SK-N-SH (cell line): ENCODE measurements at regions not wholly inside any gene's neighbourhood (a gene's known extent, or its start where the extent isn't known, plus 50 kb on each side); places are given as distances from the start of the nearest gene placed in this dataset.

Experiments used
- CTCF ChIA-PET: fragments of 300-600, 350-600 bp; formaldehyde crosslinking; extraction: SDS; loops from one replicate; lab custom pipeline; 2021; lab: Yijun Ruan, JAX
- POLR2A ChIA-PET: fragments of 350-600 bp; sonication (Branson Sonifier 250); formaldehyde crosslinking; extraction: SDS; loops from one replicate; lab custom pipeline; 2020; ENCODE audit warnings: antibody characterized with exemption, inconsistent platforms; lab: Yijun Ruan, JAX
- DNase-seq: peaks from one replicate; pipeline ENCODE4 v3.0.0; 2012
- H2AFZ ChIP-seq: fragments of 200-600 bp; sonication (generic); 2 replicates; pipeline ENCODE4 v1.8.1; 2016; ENCODE audit warnings: antibody characterized with exemption, mild to moderate bottlenecking, low read depth
- H3F3A ChIP-seq: fragments of 200-600 bp; sonication (generic); replicated peaks from 2 replicates; pipeline ENCODE3; 2016; ENCODE audit warnings: antibody characterized with exemption, mild to moderate bottlenecking; ENCODE audit not compliant: insufficient read depth
- H3K27ac ChIP-seq, 2 experiments: fragments of 200-500 bp in 1 of 2; fragments of 200-600 bp in 1 of 2; sonication (Bioruptor generic) in 1 of 2; sonication (generic), shearing (Covaris generic) in 1 of 2; 2 replicates each; pipeline versions ENCODE4 v1.5.1 to v1.6.1; 2014 to 2016; ENCODE audit warnings: low read depth in 2 of 2, inconsistent platforms in 1 of 2, low read length in 1 of 2, mild to moderate bottlenecking in 1 of 2, mixed read lengths in 1 of 2
- H3K27me3 ChIP-seq: fragments of 200-600 bp; sonication (generic), shearing (Covaris generic); 2 replicates; pipeline ENCODE4 v1.6.1; 2016; ENCODE audit warnings: mixed run types; ENCODE audit not compliant: insufficient read depth
- H3K36me3 ChIP-seq, 2 experiments: fragments of 200-500 bp in 1 of 2; fragments of 200-600 bp in 1 of 2; sonication (Bioruptor generic) in 1 of 2; sonication (generic) in 1 of 2; replicated peaks in 1 of 2; 2 replicates each; pipeline versions ENCODE3 to v1.5.1; 2014 to 2016; ENCODE audit warnings: low read length in 1 of 2, mild to moderate bottlenecking in 1 of 2; ENCODE audit not compliant: insufficient read depth in 2 of 2, control insufficient read depth in 1 of 2
- H3K4me1 ChIP-seq, 2 experiments: fragments of 200-500 bp in 1 of 2; fragments of 200-600 bp in 1 of 2; sonication (Bioruptor generic) in 1 of 2; sonication (generic), shearing (Covaris generic) in 1 of 2; 2 replicates each; pipeline versions ENCODE4 v1.5.1 to v1.6.1; 2014 to 2016; ENCODE audit warnings: low read depth in 1 of 2, low read length in 1 of 2, mixed run types in 1 of 2; ENCODE audit not compliant: insufficient read depth in 2 of 2, control insufficient read depth in 1 of 2
- H3K4me2 ChIP-seq: fragments of 200-600 bp; sonication (generic), shearing (Covaris generic); 2 replicates; pipeline ENCODE4 v1.6.1; 2017; ENCODE audit warnings: mixed run types
- H3K4me3 ChIP-seq, 2 experiments: fragments of 200-500 bp in 1 of 2; fragments of 200-600 bp in 1 of 2; sonication (Bioruptor generic) in 1 of 2; sonication (generic), shearing (Covaris generic) in 1 of 2; 2 replicates each; pipeline versions ENCODE4 v1.5.1 to v1.8.1; 2014 to 2016; ENCODE audit warnings: low read depth in 2 of 2, inconsistent platforms in 1 of 2, low read length in 1 of 2, mild to moderate bottlenecking in 1 of 2, mixed read lengths in 1 of 2, moderate library complexity in 1 of 2
- H3K79me2 ChIP-seq: fragments of 200-600 bp; sonication (generic); 2 replicates; pipeline ENCODE4 v1.8.1; 2017; ENCODE audit warnings: mild to moderate bottlenecking; ENCODE audit not compliant: insufficient read depth
- H3K9ac ChIP-seq: fragments of 200-600 bp; sonication (generic); 2 replicates; pipeline ENCODE4 v1.6.1; 2017; ENCODE audit warnings: mixed run types
- H3K9me2 ChIP-seq: fragments of 200-600 bp; sonication (generic); 2 replicates; pipeline ENCODE4 v1.6.1; 2017; ENCODE audit warnings: mixed run types
- H3K9me3 ChIP-seq: fragments of 200-600 bp; sonication (generic); 2 replicates; pipeline ENCODE4 v1.6.1; 2017; ENCODE audit warnings: mixed run types, mild to moderate bottlenecking, moderate library complexity
- H4K20me1 ChIP-seq: fragments of 200-600 bp; sonication (generic); 2 replicates; pipeline ENCODE4 v1.6.1; 2017; ENCODE audit warnings: mild to moderate bottlenecking, mixed run types; ENCODE audit not compliant: insufficient read depth
- CHD2 ChIP-seq: fragments of 150-350 bp; IDR thresholded peaks from 2 replicates; pipeline ENCODE4 v1.6.1; 2018; ENCODE audit warnings: low read length; ENCODE audit not compliant: partially characterized antibody
- ELF1 ChIP-seq: IDR thresholded peaks from 2 replicates; pipeline ENCODE4 v1.4.0; 2012
- EP300 ChIP-seq, 2 experiments: IDR thresholded peaks; 2 replicates each; pipeline versions ENCODE4 v1.4.0 to v1.6.1; 2012; ENCODE audit warnings: borderline replicate concordance in 1 of 2, low read depth in 1 of 2, low read length in 1 of 2
- EZH2phosphoT487 ChIP-seq: fragments of 200-600 bp; sonication (generic); IDR thresholded peaks from 2 replicates; pipeline ENCODE4 v1.6.1; 2017; ENCODE audit warnings: low read depth, mixed run types, mild to moderate bottlenecking, antibody characterized with exemption, moderate library complexity, borderline replicate concordance
- FOSL2 ChIP-seq: IDR thresholded peaks from 2 replicates; pipeline ENCODE4 v1.4.0; 2012; ENCODE audit warnings: low read depth, mild to moderate bottlenecking, moderate library complexity, borderline replicate concordance
- FOXJ3 ChIP-seq: sonication (generic); formaldehyde crosslinking; IDR thresholded peaks from 2 replicates; pipeline ENCODE4 v1.5.1; 2020; ENCODE audit warnings: mild to moderate bottlenecking, missing genetic modification reagents
- FOXM1 ChIP-seq: IDR thresholded peaks from 2 replicates; pipeline ENCODE4 v1.4.0; 2012; ENCODE audit warnings: low read depth, mild to moderate bottlenecking
- GATA2 ChIP-seq: sonication (generic); formaldehyde crosslinking; IDR thresholded peaks from 2 replicates; pipeline ENCODE4 v1.5.0; 2020; ENCODE audit warnings: mild to moderate bottlenecking, missing genetic modification reagents
- MAX ChIP-seq: IDR thresholded peaks from 2 replicates; pipeline ENCODE4 v1.4.0; 2012; ENCODE audit warnings: low read depth
- MEF2A ChIP-seq: IDR thresholded peaks from 2 replicates; pipeline ENCODE4 v1.4.0; 2012; ENCODE audit warnings: low read depth, borderline replicate concordance
- MXI1 ChIP-seq: IDR thresholded peaks from 2 replicates; pipeline ENCODE4 v1.6.1; 2012; ENCODE audit warnings: mild to moderate bottlenecking, low read depth, low read length, improper control_type of control experiment
- NRF1 ChIP-seq: IDR thresholded peaks from 2 replicates; pipeline ENCODE4 v1.6.1; 2012; ENCODE audit warnings: low read depth, mild to moderate bottlenecking, low read length
- POLR2AphosphoS5 ChIP-seq: IDR thresholded peaks from 2 replicates; pipeline ENCODE4 v1.6.1; 2012; ENCODE audit warnings: low read depth, low read length
- RXRA ChIP-seq: IDR thresholded peaks from 2 replicates; pipeline ENCODE4 v1.4.0; 2012; ENCODE audit warnings: low read depth, mild to moderate bottlenecking, borderline replicate concordance
- SIN3A ChIP-seq: IDR thresholded peaks from 2 replicates; pipeline ENCODE4 v1.6.1; 2012; ENCODE audit warnings: low read depth, mild to moderate bottlenecking, low read length, moderate library complexity, borderline replicate concordance
- SMC3 ChIP-seq: IDR thresholded peaks from 2 replicates; pipeline ENCODE4 v1.6.1; 2012; ENCODE audit warnings: low read depth, low read length, improper control_type of control experiment
- TCF12 ChIP-seq: IDR thresholded peaks from 2 replicates; pipeline ENCODE4 v1.4.0; 2012
- YY1 ChIP-seq: IDR thresholded peaks from 2 replicates; pipeline ENCODE4 v1.4.0; 2012; ENCODE audit warnings: low read depth, mild to moderate bottlenecking
- WGBS: methylation state at CpG from one replicate; pipeline ENCODE4 v1.1.6; 2017; ENCODE audit warnings: low lambda C conversion rate; 5-methylcytosine and 5-hydroxymethylcytosine counted together
- TF ChIP-seq, protein P1 (sequence below): IDR thresholded peaks from 2 replicates; pipeline ENCODE4 v1.4.0; 2012; ENCODE audit warnings: low read depth, borderline replicate concordance
- TF ChIP-seq, protein P2 (sequence below): IDR thresholded peaks from 2 replicates; pipeline ENCODE4 v1.6.1; 2012; ENCODE audit warnings: mild to moderate bottlenecking, low read depth, low read length, moderate library complexity

GRCh38 chr6:74731204-74731603 lies 474.6 kb downstream of the COL12A1 start:
- Histone ChIP-seq H3K4me3 (no peak overlapping the region), H4K20me1 (no peaks in the 10 kb centered on the region), H2AFZ (no peak overlapping the region), H3K9me3 (no peaks in the 10 kb centered on the region), H3K9me2 (no peaks in the 10 kb centered on the region), H3K9ac (no peak overlapping the region), H3K27ac (no peak overlapping the region), H3K4me1 (no peaks in the 10 kb centered on the region), H3K4me2 (no peak overlapping the region), H3K79me2 (no peaks in the 10 kb centered on the region), H3K36me3 (no peaks in the 10 kb centered on the region), H3F3A (no peaks in the 10 kb centered on the region), H3K27me3 (no peaks in the 10 kb centered on the region; the same call in 1 of the 2 replicates)
- WGBS: 0% methylated on average over 2 of the region's 2 CpGs
- CTCF ChIA-PET: no interaction called here
- TF ChIP-seq FOXJ3 (CRISPR knock-in tag) (no peak), TCF12 (no peak), YY1 (no peak), FOSL2 (no peak), MEF2A (no peak), EZH2phosphoT487 (no peak), NRF1 (no peak), SMC3 (no peak), POLR2AphosphoS5 (no peak), RXRA (no peak), FOXM1 (no peak)
- TF ChIP-seq, protein P1, sequence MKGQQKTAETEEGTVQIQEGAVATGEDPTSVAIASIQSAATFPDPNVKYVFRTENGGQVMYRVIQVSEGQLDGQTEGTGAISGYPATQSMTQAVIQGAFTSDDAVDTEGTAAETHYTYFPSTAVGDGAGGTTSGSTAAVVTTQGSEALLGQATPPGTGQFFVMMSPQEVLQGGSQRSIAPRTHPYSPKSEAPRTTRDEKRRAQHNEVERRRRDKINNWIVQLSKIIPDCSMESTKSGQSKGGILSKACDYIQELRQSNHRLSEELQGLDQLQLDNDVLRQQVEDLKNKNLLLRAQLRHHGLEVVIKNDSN: no peak
- TF ChIP-seq, protein P2, sequence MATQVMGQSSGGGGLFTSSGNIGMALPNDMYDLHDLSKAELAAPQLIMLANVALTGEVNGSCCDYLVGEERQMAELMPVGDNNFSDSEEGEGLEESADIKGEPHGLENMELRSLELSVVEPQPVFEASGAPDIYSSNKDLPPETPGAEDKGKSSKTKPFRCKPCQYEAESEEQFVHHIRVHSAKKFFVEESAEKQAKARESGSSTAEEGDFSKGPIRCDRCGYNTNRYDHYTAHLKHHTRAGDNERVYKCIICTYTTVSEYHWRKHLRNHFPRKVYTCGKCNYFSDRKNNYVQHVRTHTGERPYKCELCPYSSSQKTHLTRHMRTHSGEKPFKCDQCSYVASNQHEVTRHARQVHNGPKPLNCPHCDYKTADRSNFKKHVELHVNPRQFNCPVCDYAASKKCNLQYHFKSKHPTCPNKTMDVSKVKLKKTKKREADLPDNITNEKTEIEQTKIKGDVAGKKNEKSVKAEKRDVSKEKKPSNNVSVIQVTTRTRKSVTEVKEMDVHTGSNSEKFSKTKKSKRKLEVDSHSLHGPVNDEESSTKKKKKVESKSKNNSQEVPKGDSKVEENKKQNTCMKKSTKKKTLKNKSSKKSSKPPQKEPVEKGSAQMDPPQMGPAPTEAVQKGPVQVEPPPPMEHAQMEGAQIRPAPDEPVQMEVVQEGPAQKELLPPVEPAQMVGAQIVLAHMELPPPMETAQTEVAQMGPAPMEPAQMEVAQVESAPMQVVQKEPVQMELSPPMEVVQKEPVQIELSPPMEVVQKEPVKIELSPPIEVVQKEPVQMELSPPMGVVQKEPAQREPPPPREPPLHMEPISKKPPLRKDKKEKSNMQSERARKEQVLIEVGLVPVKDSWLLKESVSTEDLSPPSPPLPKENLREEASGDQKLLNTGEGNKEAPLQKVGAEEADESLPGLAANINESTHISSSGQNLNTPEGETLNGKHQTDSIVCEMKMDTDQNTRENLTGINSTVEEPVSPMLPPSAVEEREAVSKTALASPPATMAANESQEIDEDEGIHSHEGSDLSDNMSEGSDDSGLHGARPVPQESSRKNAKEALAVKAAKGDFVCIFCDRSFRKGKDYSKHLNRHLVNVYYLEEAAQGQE: no peak
- DNase-seq: no peak
- POLR2A ChIA-PET: no interaction called here

GRCh38 chr6:74720923-74721322 lies 484.9 kb downstream of the COL12A1 start:
- Histone ChIP-seq H3K9me2 (0 out of 2 replicates have a peak, but pooled peaks cover 3% of the 10 kb centered on the region), H3K9ac (no peak overlapping the region), H3K9me3 (no peaks in the 10 kb centered on the region), H3K36me3 (no peaks in the 10 kb centered on the region), H4K20me1 (no peaks in the 10 kb centered on the region), H3K4me1 (no peaks in the 10 kb centered on the region), H2AFZ (no peak overlapping the region), H3K27ac (no peak overlapping the region), H3K4me3 (no peak overlapping the region), H3K27me3 (no peaks in the 10 kb centered on the region), H3F3A (no peaks in the 10 kb centered on the region), H3K79me2 (no peaks in the 10 kb centered on the region), H3K4me2 (no peak overlapping the region)
- ChIA-PET CTCF (no interaction called here), POLR2A (no interaction called here)
- TF ChIP-seq CHD2 (no peak), EP300 (IDR thresholded peaks at IDR 0.05; ENCODE audit: borderline replicate concordance in 1 of 2, low read depth in 1 of 2, low read length in 1 of 2) (no peak), MXI1 (no peak), YY1 (no peak), MEF2A (no peak), SIN3A (no peak), TCF12 (no peak), POLR2AphosphoS5 (no peak), FOXJ3 (CRISPR knock-in tag) (no peak), ELF1 (no peak), SMC3 (no peak), MAX (no peak), GATA2 (no peak)
- TF ChIP-seq, protein P1: no peak
- 6% methylated on average over 1 of the region's 1 CpG for WGBS
- no peak for DNase-seq
